ENCODE measurements at regions not wholly inside any gene's neighbourhood (a gene's known extent, or its start where the extent isn't known, plus 50 kb on each side); places are given as distances from the start of the nearest gene placed in this dataset.

DNA sequence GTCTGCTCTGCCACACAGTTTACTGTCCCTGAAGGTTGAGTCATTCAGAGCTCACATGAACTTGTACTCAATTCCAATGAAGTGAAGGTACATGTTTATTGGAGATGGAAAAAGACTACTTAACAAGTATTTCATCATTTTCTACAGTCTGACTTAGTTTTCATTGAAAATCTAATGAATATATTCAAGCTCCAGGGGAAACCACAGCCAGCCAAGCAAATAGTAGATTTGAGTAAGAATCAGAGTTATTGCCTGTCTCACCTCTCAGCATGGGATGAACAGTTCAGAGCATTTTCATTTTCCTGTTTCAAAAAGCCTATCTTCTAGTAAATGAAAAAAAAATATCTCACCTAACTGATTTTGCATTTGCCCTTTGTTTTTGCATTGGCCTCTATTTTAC lies 1249.4 kb upstream of the DIAPH2 start:
- TF ChIP-seq EZH2 (IDR thresholded peaks at IDR 0.05; ENCODE audit: borderline replicate concordance, low read length) (no peak), CTCF (conservative IDR thresholded peaks at IDR 0.05 in 1 of 2, IDR thresholded peaks at IDR 0.05 in 1 of 2; ENCODE audit: extremely low read depth in 1 of 2, insufficient read depth in 1 of 2, low read depth in 1 of 2, low read length in 2 of 2) (no peak)
